C4-2B (cell line): ENCODE measurements at regions not wholly inside any gene's neighbourhood (a gene's known extent, or its start where the extent isn't known, plus 50 kb on each side); places are given as distances from the start of the nearest gene placed in this dataset.

Experiments
- CTCF ChIP-seq: fragments of 450-650 bp; conservative IDR thresholded peaks from 2 replicates; pipeline ENCODE4 v1.5.1; 2017; ENCODE audit warnings: mild to moderate bottlenecking
- ZFX ChIP-seq: fragments of 450-650 bp; IDR thresholded peaks from 2 replicates; pipeline ENCODE4 v1.6.1; 2017

GRCh38 chr2:39998617-39999016, 219.6 kb upstream of the THUMPD2 start:
- no peak for TF ChIP-seq CTCF
- no peak for TF ChIP-seq ZFX
